ENCODE measurements at regions not wholly inside any gene's neighbourhood (a gene's known extent, or its start where the extent isn't known, plus 50 kb on each side); places are given as distances from the start of the nearest gene placed in this dataset.

DNA sequence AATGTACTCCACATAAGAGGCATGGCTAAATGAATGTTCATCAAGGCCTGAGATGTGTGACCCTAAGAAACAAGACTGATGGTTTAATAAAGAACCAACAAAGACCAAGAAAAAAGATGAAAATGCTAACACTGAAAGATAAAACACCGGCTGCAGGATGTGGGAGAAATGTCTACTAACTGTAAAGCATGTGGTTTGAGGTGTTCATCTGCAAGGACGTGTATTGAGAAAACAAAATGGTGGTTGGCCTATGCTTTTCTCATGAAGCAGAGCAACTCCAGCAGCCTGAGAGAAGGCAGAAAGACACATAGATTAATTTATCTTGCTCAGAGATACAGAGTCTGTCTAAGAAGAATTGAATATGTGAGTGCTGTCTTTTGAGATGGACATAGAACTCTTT is 109.3 kb downstream of the KDR start:
- no TSS peak for BruUV-seq (replicated peaks)
- no peaks in the 10 kb centered on the region for H3K36me3 ChIP-seq (ENCODE audit: control insufficient read depth, insufficient read depth, low read length)
- intact Hi-C loops (cut with micrococcal nuclease; ENCODE audit: unreplicated experiment), result no loop called here
- no peaks in the 10 kb centered on the region for H3K9me3 ChIP-seq (ENCODE audit: control insufficient read depth, insufficient read depth, low read depth, low read length)
- H3K4me3 ChIP-seq (ENCODE audit: low read depth in 2 of 2, low read length in 2 of 2), result no peak overlapping the region
- no peaks in the 10 kb centered on the region for H3K4me1 ChIP-seq (ENCODE audit: control insufficient read depth, insufficient read depth, low read length)
- CTCF ChIA-PET, result no interaction called here
- in situ Hi-C loops (cut with HindIII; ENCODE audit: low pct_unique_long_range_greater_than_20kb, low sequenced_read_pairs), result no loop called here
- ATAC-seq, result no peak
- TF ChIP-seq SIN3A (IDR thresholded peaks at IDR 0.05; ENCODE audit: borderline replicate concordance, insufficient read depth, low read depth, low read length) (no peak), TCF7L2 (IDR thresholded peaks at IDR 0.05; ENCODE audit: low read depth, low read length) (no peak), POLR2AphosphoS5 (IDR thresholded peaks at IDR 0.05; ENCODE audit: low read depth, low read length) (no peak)
- TF ChIP-seq, protein P1, sequence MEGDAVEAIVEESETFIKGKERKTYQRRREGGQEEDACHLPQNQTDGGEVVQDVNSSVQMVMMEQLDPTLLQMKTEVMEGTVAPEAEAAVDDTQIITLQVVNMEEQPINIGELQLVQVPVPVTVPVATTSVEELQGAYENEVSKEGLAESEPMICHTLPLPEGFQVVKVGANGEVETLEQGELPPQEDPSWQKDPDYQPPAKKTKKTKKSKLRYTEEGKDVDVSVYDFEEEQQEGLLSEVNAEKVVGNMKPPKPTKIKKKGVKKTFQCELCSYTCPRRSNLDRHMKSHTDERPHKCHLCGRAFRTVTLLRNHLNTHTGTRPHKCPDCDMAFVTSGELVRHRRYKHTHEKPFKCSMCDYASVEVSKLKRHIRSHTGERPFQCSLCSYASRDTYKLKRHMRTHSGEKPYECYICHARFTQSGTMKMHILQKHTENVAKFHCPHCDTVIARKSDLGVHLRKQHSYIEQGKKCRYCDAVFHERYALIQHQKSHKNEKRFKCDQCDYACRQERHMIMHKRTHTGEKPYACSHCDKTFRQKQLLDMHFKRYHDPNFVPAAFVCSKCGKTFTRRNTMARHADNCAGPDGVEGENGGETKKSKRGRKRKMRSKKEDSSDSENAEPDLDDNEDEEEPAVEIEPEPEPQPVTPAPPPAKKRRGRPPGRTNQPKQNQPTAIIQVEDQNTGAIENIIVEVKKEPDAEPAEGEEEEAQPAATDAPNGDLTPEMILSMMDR (IDR thresholded peaks at IDR 0.05), result no peak
- TF ChIP-seq, protein P2, sequence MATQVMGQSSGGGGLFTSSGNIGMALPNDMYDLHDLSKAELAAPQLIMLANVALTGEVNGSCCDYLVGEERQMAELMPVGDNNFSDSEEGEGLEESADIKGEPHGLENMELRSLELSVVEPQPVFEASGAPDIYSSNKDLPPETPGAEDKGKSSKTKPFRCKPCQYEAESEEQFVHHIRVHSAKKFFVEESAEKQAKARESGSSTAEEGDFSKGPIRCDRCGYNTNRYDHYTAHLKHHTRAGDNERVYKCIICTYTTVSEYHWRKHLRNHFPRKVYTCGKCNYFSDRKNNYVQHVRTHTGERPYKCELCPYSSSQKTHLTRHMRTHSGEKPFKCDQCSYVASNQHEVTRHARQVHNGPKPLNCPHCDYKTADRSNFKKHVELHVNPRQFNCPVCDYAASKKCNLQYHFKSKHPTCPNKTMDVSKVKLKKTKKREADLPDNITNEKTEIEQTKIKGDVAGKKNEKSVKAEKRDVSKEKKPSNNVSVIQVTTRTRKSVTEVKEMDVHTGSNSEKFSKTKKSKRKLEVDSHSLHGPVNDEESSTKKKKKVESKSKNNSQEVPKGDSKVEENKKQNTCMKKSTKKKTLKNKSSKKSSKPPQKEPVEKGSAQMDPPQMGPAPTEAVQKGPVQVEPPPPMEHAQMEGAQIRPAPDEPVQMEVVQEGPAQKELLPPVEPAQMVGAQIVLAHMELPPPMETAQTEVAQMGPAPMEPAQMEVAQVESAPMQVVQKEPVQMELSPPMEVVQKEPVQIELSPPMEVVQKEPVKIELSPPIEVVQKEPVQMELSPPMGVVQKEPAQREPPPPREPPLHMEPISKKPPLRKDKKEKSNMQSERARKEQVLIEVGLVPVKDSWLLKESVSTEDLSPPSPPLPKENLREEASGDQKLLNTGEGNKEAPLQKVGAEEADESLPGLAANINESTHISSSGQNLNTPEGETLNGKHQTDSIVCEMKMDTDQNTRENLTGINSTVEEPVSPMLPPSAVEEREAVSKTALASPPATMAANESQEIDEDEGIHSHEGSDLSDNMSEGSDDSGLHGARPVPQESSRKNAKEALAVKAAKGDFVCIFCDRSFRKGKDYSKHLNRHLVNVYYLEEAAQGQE (IDR thresholded peaks at IDR 0.05; ENCODE audit: insufficient read depth in 1 of 2, low read depth in 2 of 2, low read length in 1 of 2), result no peak
- H3K27ac ChIP-seq (ENCODE audit: low read length), result no peak overlapping the region
- no peak for DNase-seq (ENCODE audit: low read depth, low spot score)
- POLR2A ChIA-PET, result no interaction called here
- no peaks in the 10 kb centered on the region for H3K27me3 ChIP-seq (ENCODE audit: control insufficient read depth, insufficient read depth, low read length)

DNA sequence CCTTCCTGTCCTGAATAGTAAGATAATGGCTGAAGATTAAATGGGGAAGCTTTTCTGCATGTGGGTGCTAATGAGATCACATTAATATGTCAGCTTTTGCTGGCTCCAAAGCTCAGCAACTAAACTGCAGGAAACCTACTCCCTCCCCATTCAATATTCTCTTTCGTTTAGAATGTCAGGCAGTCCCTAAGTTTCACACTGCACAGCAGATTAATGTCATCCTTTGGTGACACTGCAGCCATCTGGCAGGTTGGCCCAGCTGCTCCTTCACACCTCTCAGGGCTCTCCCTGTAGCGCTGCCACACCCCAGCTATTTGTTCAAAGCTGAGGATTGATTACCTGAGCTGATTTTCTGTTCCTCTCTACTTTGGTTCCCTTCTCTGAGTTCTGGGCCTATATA is 110.5 kb downstream of the KDR start:
- in situ Hi-C loops (cut with HindIII; ENCODE audit: low pct_unique_long_range_greater_than_20kb, low sequenced_read_pairs) (no loop called here), intact Hi-C loops (cut with micrococcal nuclease; ENCODE audit: unreplicated experiment) (no loop called here)
- ATAC-seq (no peak), DNase-seq (ENCODE audit: low read depth, low spot score) (no peak)
- Histone ChIP-seq H3K27ac (ENCODE audit: low read length) (no peak overlapping the region), H3K27me3 (ENCODE audit: control insufficient read depth, insufficient read depth, low read length) (no peaks in the 10 kb centered on the region), H3K9me3 (ENCODE audit: control insufficient read depth, insufficient read depth, low read depth, low read length) (no peaks in the 10 kb centered on the region), H3K4me1 (ENCODE audit: control insufficient read depth, insufficient read depth, low read length) (no peaks in the 10 kb centered on the region), H3K4me3 (ENCODE audit: low read depth in 2 of 2, low read length in 2 of 2) (no peak overlapping the region), H3K36me3 (ENCODE audit: control insufficient read depth, insufficient read depth, low read length) (no peaks in the 10 kb centered on the region)
- CTCF ChIA-PET, result no interaction called here
- no peak for TF ChIP-seq TCF7L2 (IDR thresholded peaks at IDR 0.05; ENCODE audit: low read depth, low read length)
- no peak for TF ChIP-seq SIN3A (IDR thresholded peaks at IDR 0.05; ENCODE audit: borderline replicate concordance, insufficient read depth, low read depth, low read length)
- no peak for TF ChIP-seq POLR2AphosphoS5 (IDR thresholded peaks at IDR 0.05; ENCODE audit: low read depth, low read length)
- TF ChIP-seq, protein P2 (IDR thresholded peaks at IDR 0.05; ENCODE audit: insufficient read depth in 1 of 2, low read depth in 2 of 2, low read length in 1 of 2), result no peak
- TF ChIP-seq, protein P1 (IDR thresholded peaks at IDR 0.05), result no peak
- BruUV-seq (replicated peaks), result no TSS peak
- POLR2A ChIA-PET, result no interaction called here

All from Panc1 (cell line).